HEK293T (cell line): ENCODE measurements at regions not wholly inside any gene's neighbourhood (a gene's known extent, or its start where the extent isn't known, plus 50 kb on each side); places are given as distances from the start of the nearest gene placed in this dataset.

Experiments used
- ELF4 ChIP-seq: fragments of 450-650 bp; IDR thresholded peaks from 2 replicates; pipeline ENCODE4 v1.6.1; 2017; ENCODE audit warnings: antibody characterized with exemption
- SP1 ChIP-seq: fragments of 450-650 bp; IDR thresholded peaks from 2 replicates; pipeline ENCODE4 v1.6.1; 2017

GRCh38 chr3:106809623-106810299, 567.5 kb upstream of the CCDC54 start:
- TF ChIP-seq ELF4 (no peak), SP1 (no peak)
